IPS DF 4.7 (cell line): ENCODE measurements at regions not wholly inside any gene's neighbourhood (a gene's known extent, or its start where the extent isn't known, plus 50 kb on each side); places are given as distances from the start of the nearest gene placed in this dataset.

Experiments used
- DNase-seq: peaks from one replicate; pipeline ENCODE4 v3.0.0-alpha.2; 2013; ENCODE audit warnings: low spot score; ENCODE audit errors: extremely low read depth

GRCh38 chr5:168012006-168012405 is 279.4 kb upstream of the WWC1 start:
- DNase-seq, result no peak

DNA sequence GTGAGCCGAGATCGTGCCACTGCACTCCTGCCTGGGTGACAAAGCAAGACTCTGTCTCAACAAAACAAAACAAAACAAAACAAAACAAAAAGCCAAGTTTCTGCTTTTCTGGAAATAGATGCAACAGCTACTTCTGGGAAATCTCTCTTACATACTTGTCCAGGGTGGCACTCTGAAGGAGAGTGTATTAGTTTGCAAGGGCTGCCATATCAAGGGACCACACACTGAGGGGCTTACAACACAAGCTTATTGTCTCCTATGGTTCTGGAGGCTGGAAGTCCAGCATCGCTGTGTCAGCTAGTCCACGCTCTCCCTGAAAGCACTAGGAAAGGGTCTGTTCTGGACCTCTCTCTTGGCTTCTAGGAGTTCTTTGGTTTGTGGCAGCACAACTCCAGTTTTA is 277.9 kb upstream of the WWC1 start:
- DNase-seq, result no peak

DNA sequence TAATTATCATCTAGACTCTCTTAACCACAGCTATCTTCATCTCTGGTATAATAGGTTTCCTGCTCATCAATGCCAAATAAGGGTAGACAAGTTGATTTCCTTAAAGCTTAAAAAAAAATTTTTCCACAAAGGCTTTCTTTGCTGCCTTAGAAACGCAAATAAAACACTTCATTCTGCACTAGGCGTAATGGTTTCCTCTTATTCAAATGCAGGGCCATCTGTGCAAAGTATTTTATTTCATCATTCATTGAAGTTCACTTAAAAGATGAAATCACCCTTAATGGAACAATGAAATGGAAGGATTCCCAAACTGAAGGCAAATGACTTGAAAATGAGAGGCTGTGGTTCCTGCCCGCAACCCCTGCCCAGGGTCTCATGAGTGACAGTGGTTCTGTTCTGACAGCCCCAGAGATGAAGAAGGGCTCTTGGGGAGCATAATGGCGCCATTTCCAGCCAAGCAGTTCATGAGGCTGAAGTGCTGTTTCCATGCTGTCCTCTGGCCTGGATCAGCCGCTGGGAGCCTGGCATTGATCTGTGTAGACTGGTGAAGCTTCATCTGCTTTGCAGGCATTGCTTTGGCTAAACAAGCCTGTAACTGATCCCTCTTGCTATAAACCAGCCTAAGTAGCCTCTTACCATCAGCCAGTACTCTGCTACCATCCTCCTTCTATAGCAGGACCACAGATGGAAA is 276.9 kb upstream of the WWC1 start:
- DNase-seq, result no peak

GRCh38 chr5:168015506-168015905 is 275.9 kb upstream of the WWC1 start:
- DNase-seq, result no peak

DNA sequence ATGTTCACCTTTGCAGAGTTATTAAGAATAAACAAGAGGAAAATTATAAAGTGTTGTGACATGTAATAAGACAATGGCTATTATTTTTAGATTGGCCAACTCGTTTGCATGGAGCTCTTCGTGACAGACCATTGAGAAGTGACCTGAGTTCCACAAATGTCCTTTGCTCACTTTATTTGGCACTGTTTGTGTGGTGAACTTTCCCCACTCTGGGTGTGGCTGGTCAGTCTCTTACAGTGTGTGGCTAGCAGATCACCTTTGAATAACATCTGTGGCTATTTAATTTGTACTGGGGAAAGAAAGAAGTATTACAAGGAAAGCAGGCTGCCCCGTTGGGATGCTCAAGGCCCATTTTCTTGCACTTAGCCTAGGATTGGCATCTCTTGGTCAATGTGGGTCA is 274.1 kb upstream of the WWC1 start:
- no peak for DNase-seq

- DNase-seq, result no peak
These were observed 272.3 kb upstream of the WWC1 start for GRCh38 chr5:168019143-168019542.

DNA sequence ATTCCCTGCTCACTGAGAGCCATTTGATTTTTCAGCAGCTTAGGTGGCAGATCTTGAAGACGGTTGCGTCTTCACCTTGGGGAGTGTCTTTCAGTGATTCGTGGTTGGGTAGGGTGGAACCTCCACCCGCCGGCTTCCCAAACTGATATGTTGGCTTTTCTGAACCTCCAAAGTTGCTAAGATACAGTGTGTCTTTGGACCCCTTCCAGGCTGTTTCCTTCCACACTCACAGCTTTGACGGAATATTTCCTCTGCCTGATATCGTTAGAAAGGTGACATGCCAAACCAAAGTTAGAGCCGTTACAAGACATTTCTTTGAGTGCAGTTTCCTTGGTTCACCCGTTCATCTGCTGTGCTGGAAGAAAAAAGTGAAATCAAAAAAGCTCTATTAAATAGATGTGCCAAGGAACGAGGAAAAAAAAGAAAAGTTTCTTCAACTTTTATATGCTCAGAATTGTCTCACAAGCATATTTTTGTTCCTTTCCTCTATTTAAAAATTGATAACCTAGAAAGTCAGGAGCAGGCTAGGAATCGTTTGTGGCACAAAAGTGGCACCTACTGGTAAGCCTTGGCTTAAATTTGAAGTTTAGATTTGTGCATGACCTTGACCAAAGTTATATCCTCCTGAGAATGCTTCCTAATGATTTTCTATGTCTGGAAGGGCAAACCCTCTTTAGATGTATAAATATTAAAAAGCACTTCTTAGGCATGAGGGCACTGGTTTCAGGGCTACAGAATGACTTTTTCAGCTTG is 270.7 kb upstream of the WWC1 start:
- no peak for DNase-seq

DNA sequence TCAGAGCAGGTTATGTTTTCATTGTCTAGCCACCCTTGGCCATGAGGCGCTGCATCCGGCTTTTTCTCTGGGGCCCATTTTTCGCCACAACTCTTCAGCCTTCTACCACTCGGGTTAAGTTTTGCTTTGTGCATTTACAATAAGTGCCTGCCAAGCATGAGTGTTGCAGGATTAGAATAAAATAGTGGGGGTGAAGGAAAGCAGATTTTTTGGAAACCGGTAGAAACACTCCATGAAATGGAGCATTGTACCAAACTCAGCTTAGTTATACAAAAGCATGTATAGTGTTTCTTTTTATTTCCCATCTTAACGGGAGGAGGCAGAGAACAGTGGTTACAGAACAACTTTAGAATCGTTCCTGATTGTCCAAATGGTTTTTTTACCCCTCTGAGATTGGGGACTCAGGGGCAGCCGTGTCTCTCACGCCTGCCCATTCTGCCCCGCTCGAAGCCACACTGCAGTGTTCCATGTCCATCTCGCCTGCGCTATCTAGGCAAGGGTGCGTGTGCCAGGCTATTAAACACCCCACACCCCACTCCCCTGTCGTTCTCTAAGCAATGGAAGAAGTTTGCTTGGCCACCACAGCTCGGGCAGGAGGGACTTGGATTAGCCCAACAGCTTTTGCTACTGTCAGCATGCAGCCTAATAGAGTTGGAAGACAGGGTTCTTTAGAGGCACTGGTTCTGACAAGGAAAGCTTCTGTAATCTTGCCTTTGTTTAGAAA is 268.8 kb upstream of the WWC1 start:
- DNase-seq, result no peak

DNA sequence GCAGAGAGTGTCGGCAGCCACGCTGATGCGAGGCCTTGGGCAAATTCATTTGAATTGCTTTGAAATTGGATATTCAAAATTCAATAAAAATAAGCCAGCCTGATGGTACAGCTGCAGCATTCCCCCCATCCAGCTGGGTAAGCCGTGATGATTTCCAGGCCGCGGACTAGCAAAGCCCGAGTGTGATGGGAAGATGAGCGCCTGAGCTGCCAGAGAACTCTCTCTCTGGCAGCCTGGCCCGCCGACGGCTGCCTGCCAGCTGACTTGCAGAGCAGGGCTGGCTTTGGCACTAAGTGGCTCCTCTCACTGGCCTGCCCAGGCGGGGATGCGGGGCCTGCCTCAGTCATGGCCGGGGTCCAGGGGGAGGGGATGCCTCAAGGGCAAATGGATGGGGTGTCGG is 268.3 kb upstream of the WWC1 start:
- DNase-seq, result no peak

DNA sequence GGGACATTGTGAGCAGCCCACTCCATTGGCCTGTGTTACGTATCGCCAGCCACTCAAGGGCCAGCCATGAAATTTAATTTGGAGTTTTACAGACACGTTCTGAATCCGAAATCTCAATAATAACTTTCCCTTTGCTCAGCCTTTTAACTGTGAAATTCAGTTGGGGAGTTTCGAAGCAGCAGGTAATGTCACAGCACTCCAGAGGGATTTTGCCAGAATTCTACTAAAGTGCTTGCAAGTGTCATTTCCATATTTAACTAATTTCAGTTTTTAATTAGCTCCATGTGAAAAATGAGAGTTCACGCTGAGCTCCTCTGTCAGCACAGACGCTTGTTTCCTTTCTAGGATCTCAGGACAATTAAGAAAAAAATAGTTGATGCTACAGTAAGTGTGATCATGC is 267.1 kb upstream of the WWC1 start:
- DNase-seq, result no peak

DNA sequence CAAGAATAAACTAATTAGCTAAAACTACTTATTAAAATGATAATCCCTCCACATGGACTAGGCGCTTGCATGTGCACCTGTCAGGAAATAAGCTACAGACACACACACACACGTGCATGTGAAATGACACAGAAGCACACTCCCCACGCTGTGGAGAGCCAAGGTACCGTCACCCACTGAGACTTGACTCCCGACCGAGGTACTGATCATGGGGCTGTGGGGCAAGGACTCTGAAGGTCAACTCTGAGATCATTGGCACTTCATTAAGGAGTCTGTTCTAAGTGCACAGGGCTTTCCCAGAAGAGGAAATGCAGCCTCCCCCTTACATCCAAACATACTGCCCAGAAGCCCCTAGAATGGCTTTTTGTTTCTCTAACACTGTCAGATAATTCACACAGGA is 264.4 kb upstream of the WWC1 start:
- no peak for DNase-seq

DNA sequence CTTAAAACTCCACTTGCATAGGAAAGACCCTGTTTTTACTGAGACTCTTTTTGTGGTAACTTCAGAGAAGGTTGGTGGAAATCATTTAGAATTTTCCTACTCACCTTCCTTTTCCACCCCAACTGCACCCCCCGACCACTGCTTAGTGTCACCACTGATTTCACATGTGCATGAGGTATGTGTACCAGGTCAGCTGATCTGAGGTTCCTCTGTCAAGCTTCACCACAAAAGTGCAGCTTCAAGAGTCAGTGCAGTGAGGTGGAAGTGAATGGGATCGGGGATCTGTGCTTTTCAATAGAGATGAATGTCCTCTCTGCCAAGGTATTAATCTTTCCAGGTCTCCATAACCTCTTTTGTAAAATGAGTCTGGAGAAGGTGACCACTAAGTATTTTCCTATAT is 260.5 kb upstream of the WWC1 start:
- DNase-seq, result no peak

DNA sequence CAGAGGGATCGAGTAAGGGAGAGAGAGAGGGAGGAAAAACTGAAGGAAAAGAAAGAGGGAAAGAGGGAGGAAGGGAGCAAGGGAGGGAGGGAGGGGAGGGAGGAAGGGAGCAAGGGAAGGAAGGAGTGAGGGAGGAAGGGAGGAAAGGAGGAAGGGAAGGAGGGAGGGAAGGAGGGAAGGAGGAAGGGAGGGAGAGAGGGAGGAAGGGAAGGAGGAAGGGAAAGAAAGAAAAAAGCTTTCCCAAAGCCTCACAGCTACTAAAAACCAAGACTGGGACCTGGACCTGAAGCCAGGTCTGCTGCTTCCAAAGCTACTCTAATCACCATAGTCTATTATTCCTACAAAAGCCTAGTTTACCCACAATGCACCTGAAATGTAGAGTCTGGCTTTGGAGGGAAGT is 259.8 kb upstream of the WWC1 start:
- DNase-seq, result no peak

DNA sequence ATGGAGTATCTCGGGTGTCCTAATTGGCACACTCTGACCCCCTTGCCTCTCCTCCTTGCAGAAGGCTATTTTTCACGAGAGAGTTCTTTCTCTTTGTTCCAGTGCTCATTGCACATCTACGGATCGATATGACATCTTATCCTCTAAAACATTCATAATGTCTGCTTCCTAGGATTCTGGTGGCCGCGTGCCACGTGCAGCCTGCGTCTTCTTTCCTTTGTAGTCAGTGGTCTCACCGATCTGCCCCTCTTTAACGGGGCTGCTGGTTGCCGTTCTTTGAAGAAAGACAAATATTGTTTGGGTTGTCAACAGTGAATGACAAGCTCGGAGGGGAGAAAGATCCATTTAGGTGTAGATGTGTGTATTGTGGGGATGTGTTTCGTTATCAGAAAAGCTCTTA is 252.4 kb upstream of the WWC1 start:
- DNase-seq, result no peak

DNA sequence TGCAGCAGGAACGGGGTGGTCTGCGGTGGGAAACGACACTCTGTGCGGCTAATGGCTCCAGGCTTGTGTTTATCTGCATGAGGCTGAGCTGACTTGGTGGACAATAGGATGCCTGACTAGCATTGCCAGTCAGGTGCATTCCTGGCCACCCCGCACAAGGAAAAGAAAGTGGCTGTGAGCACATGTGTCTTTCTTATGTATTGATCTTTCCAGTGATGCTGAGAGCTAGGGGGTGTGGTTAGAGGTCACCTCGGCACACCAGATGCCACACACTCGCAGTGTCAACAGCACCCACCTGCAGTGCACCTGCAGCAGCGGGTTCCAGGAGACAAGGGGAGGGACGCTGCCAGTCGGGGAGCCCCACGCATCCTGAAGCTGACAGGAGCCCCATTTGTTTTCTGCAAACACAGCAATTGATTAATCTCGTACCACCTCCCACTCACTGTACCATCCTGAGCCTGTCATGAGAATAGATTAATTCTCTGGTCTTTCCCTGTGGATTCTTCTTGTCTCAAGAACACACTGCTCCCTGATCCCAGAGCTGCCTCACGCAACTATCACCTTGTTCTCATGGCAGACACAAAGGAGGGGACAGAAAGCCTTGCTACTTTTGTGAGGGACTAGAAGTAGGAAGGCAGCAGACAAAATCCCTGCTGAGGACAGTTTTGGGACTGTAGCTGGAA is 251.7 kb upstream of the WWC1 start:
- no peak for DNase-seq

GRCh38 chr5:168041583-168041982 is 249.9 kb upstream of the WWC1 start:
- no peak for DNase-seq

DNA sequence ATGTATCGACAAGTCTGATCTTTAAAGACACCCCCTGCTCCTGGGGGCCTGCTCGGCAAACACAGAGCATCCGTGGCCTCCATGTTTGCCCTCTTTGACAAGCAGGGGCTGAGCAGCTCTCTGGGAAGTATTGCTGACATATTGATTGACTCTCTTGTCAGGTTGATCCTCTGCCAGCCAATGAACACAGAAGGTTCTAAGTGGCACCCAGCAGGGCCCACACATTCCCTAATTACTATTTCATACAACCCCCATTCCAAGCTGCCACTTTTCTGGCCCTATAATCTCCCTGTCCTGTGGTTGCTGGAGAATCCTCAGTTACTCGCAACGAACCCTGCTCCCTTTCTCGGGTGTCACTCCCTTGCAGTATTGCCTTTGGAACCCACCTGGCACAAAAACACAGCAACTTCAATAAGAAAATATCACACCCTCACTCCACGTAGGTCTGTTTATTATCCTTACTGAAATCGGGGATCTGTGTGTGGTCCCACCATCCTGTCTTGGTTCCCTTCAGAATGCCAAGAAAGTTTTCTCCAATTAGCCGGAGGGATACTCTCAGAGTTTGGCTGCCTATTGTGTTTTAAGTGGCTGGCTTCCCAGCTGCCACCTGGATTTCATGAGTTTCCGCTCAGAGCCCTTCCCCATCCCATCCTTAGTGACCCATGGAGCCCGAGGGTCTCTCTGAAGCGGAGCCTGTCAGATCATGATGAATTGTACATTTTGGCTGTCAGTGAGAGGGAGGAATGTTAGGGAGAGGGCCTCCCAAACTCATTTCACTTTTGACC is 249.0 kb upstream of the WWC1 start:
- DNase-seq, result no peak

- no peak for DNase-seq
These were observed 245.3 kb upstream of the WWC1 start for GRCh38 chr5:168046163-168046562.

GRCh38 chr5:168047043-168047668 is 244.3 kb upstream of the WWC1 start:
- DNase-seq, result peak; percentile 81

DNA sequence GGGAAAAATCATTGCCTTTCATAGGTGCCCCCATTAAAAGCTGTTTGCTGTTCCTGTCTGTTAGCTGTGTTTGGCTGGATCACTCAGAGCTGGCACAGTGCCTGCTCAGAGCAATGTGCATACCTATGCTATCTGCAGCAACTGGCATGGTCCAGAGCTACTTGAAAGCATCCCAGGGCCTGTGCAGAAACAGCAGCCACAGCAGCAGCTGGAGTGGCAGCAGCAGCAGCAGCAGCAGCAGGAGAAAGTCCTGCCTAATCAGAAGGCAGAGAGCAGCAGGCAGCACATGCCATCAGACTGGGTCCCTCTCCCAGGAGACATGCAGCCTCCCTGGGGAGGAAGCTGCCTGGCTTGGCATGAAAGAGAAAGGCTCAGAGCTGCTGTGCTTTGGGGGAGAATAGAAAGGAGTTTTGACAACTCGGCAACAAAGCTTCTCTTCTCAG is 243.8 kb upstream of the WWC1 start:
- no peak for DNase-seq

GRCh38 chr5:168048486-168048885 is 243.0 kb upstream of the WWC1 start:
- DNase-seq, result no peak
